ENCODE measurements at regions not wholly inside any gene's neighbourhood (a gene's known extent, or its start where the extent isn't known, plus 50 kb on each side); places are given as distances from the start of the nearest gene placed in this dataset.

- no peak overlapping the region for H3K4me3 Mint-ChIP-seq
- H3K4me1 Mint-ChIP-seq: peaks cover 61% of the 10 kb centered on the region
- H3K9me3 Mint-ChIP-seq: peaks cover 9% of the 10 kb centered on the region
- H3K27ac Mint-ChIP-seq (ENCODE audit: unreplicated experiment): no peak overlapping the region
- H3K27me3 Mint-ChIP-seq (ENCODE audit: low read depth): no peaks in the 10 kb centered on the region
- peaks cover 5% of the 10 kb centered on the region for H3K36me3 Mint-ChIP-seq (ENCODE audit: low read depth)
- no peak for TF ChIP-seq CTCF (conservative IDR thresholded peaks at IDR 0.05)
- DNase-seq (ENCODE audit: low read depth, low spot score): no peak
These were observed 151.4 kb upstream of the ITGB1 start for GRCh38 chr10:33109384-33109783.

DNA sequence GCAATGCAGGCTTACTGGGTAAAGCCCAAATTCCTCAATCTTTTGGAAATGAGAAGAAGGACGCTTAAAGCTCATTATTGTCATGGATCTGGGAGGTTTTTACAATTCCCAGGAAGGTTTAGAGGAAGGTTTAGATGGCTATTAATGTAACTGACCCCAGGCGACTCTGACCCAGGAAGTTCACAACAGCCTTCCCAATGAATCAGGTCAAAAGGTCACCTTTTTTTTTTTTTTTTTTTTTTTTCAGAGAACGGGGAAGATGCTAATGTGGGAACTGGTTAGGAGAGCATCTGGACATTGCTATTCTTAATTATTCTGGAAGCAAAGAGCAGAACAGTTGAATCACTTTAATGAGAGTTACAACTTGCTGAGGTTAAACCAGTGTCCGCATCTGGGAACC lies 149.9 kb upstream of the ITGB1 start:
- H3K4me3 Mint-ChIP-seq: no peak overlapping the region
- no peaks in the 10 kb centered on the region for H3K27me3 Mint-ChIP-seq (ENCODE audit: low read depth)
- H3K4me1 Mint-ChIP-seq: peaks cover 53% of the 10 kb centered on the region
- peaks cover 13% of the 10 kb centered on the region for H3K9me3 Mint-ChIP-seq
- TF ChIP-seq CTCF (conservative IDR thresholded peaks at IDR 0.05): no peak
- peaks cover 11% of the 10 kb centered on the region for H3K36me3 Mint-ChIP-seq (ENCODE audit: low read depth)
- no peak for DNase-seq (ENCODE audit: low read depth, low spot score)
- peak overlapping the region; percentile 79 for H3K27ac Mint-ChIP-seq (ENCODE audit: unreplicated experiment)

DNA sequence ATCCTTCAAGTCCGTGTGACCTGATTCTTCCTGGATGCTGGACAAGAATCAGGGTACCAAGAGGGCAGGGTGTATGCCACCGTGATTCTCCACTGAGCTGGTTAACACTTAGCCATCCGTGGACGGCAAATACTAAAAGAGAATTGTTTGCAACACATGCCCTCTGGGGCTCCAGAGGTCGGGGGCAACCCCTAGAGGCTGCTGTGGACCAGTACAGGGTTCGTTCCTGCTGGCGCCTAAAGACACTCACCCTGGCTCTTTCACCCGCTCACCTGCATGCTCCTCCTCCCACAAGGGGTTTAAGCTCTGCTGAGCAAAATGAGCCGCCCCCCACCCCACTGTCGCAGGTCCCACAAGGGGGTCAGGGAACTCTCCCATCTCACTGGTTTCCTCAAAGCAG lies 148.7 kb upstream of the ITGB1 start:
- no peak overlapping the region for H3K27ac Mint-ChIP-seq (ENCODE audit: unreplicated experiment)
- no peak for TF ChIP-seq CTCF (conservative IDR thresholded peaks at IDR 0.05)
- H3K36me3 Mint-ChIP-seq (ENCODE audit: low read depth): peaks cover 13% of the 10 kb centered on the region
- no peak for DNase-seq (ENCODE audit: low read depth, low spot score)
- H3K9me3 Mint-ChIP-seq: peaks cover 13% of the 10 kb centered on the region
- peaks cover 55% of the 10 kb centered on the region for H3K4me1 Mint-ChIP-seq
- peak overlapping the region; percentile 41 for H3K4me3 Mint-ChIP-seq
- no peaks in the 10 kb centered on the region for H3K27me3 Mint-ChIP-seq (ENCODE audit: low read depth)

- Mint-ChIP-seq H3K4me1 (peaks cover 56% of the 10 kb centered on the region), H3K36me3 (ENCODE audit: low read depth) (peaks cover 13% of the 10 kb centered on the region), H3K27ac (ENCODE audit: unreplicated experiment) (no peak overlapping the region), H3K27me3 (ENCODE audit: low read depth) (no peaks in the 10 kb centered on the region), H3K9me3 (peaks cover 15% of the 10 kb centered on the region), H3K4me3 (no peak overlapping the region)
- DNase-seq (ENCODE audit: low read depth, low spot score): no peak
- no peak for TF ChIP-seq CTCF (conservative IDR thresholded peaks at IDR 0.05)
These were observed 145.9 kb upstream of the ITGB1 start for GRCh38 chr10:33103863-33104379.

GRCh38 chr10:33102071-33102470 lies 144.0 kb upstream of the ITGB1 start:
- no peak for TF ChIP-seq CTCF (conservative IDR thresholded peaks at IDR 0.05)
- Mint-ChIP-seq H3K9me3 (peaks cover 17% of the 10 kb centered on the region), H3K4me3 (no peak overlapping the region), H3K27ac (ENCODE audit: unreplicated experiment) (peak overlapping the region; percentile 65), H3K36me3 (ENCODE audit: low read depth) (peaks cover 15% of the 10 kb centered on the region), H3K27me3 (ENCODE audit: low read depth) (no peaks in the 10 kb centered on the region), H3K4me1 (peaks cover 38% of the 10 kb centered on the region)
- DNase-seq (ENCODE audit: low read depth, low spot score): no peak

- peak overlapping the region; percentile 65 for H3K27ac Mint-ChIP-seq (ENCODE audit: unreplicated experiment)
- no peaks in the 10 kb centered on the region for H3K27me3 Mint-ChIP-seq (ENCODE audit: low read depth)
- H3K9me3 Mint-ChIP-seq: peaks cover 21% of the 10 kb centered on the region
- DNase-seq (ENCODE audit: low read depth, low spot score): no peak
- TF ChIP-seq CTCF (conservative IDR thresholded peaks at IDR 0.05): no peak
- peaks cover 36% of the 10 kb centered on the region for H3K4me1 Mint-ChIP-seq
- peaks cover 18% of the 10 kb centered on the region for H3K36me3 Mint-ChIP-seq (ENCODE audit: low read depth)
- no peak overlapping the region for H3K4me3 Mint-ChIP-seq
These were observed 143.4 kb upstream of the ITGB1 start for GRCh38 chr10:33101392-33101787.

Measured in neural crest cell (in vitro differentiated cells).